ENCODE measurements at regions not wholly inside any gene's neighbourhood (a gene's known extent, or its start where the extent isn't known, plus 50 kb on each side); places are given as distances from the start of the nearest gene placed in this dataset.
"Not testable (repeated sequence)": the region's sequence is repeated elsewhere in the genome, so short reads cannot be mapped to it uniquely, and the experiment has no call there.

DNA sequence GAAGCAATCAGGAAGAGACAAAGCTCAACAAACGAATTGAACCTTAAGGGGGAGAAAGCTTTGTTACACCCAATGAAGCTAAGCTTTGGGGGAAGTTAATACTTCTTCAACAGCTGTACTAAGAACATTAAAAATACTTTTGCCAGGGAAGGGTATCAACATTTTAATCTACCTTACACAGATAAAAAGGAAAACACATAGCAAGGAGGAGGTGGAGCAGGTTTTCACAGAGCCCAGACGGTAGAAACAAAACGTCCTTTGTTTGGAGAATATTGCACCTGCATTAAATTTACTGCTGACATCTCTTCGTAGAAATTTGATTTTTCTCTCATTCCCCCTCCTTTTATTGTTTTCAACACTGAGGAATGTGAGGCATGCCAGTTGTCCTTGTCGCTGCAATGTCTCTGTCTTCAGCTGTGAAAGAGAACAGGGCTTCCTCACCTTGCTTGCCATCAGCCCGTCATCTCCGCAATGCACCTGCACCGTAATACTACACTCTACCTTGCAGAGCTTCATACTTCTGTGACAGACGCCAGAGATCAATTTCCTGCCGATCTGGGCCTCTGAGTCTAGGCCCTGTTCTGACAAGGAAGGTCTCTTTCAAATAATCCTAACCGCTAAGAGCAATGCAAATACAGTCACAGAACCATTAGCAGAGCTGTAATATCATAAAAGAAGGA, 270.8 kb downstream of the SPRY2 start:
- Histone ChIP-seq H3K9me3 (no peaks in the 10 kb centered on the region), H3K27ac (no peak overlapping the region), H3K4me1 (ENCODE audit: insufficient read depth) (no peaks in the 10 kb centered on the region), H3K4me3 (no peak overlapping the region), H3K36me3 (no peaks in the 10 kb centered on the region), H3K27me3 (peaks cover 3% of the 10 kb centered on the region)
- intact Hi-C loops (cut with DNase I), result no loop called here
- WGBS, 3 donors, result 60 to 70% (median 67%) methylated on average over 11 of the region's 11 CpGs
- DNase-seq, result no peak
- TF ChIP-seq POLR2A (IDR thresholded peaks at IDR 0.05) (no peak), EP300 (IDR thresholded peaks at IDR 0.05) (no peak)
- TF ChIP-seq, protein P1, sequence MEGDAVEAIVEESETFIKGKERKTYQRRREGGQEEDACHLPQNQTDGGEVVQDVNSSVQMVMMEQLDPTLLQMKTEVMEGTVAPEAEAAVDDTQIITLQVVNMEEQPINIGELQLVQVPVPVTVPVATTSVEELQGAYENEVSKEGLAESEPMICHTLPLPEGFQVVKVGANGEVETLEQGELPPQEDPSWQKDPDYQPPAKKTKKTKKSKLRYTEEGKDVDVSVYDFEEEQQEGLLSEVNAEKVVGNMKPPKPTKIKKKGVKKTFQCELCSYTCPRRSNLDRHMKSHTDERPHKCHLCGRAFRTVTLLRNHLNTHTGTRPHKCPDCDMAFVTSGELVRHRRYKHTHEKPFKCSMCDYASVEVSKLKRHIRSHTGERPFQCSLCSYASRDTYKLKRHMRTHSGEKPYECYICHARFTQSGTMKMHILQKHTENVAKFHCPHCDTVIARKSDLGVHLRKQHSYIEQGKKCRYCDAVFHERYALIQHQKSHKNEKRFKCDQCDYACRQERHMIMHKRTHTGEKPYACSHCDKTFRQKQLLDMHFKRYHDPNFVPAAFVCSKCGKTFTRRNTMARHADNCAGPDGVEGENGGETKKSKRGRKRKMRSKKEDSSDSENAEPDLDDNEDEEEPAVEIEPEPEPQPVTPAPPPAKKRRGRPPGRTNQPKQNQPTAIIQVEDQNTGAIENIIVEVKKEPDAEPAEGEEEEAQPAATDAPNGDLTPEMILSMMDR (IDR thresholded peaks at IDR 0.05), result no peak

DNA sequence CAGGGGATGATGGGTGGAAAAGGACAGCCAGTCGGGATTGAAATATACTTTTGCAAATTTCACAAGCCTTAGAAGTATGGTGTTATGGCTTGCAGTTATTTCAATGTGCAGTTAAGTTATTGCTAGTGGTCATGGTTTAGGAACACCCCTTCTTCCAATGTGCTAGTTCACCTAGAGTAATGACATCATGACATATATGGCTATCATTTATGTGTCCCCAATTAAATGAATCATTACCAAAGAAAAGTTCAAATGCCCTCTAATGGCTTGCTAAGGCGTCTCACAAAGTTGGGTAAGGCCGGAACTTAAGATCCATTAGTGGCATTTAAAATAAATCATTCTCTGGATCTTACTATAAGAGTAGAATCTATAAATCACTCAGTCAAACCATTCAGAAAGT, 271.6 kb downstream of the SPRY2 start:
- Histone ChIP-seq H3K4me3 (no peak overlapping the region), H3K4me1 (ENCODE audit: insufficient read depth) (no peaks in the 10 kb centered on the region), H3K27me3 (peaks cover 3% of the 10 kb centered on the region), H3K9me3 (no peaks in the 10 kb centered on the region), H3K27ac (no peak overlapping the region), H3K36me3 (no peaks in the 10 kb centered on the region)
- no peak for DNase-seq
- intact Hi-C loops (cut with DNase I), result no loop called here
- 91 to 94% (median 92%) methylated on average over 3 of the region's 3 CpGs for WGBS, 3 donors
- no peak for TF ChIP-seq POLR2A (IDR thresholded peaks at IDR 0.05)
- no peak for TF ChIP-seq EP300 (IDR thresholded peaks at IDR 0.05)
- TF ChIP-seq, protein P1 (IDR thresholded peaks at IDR 0.05), result no peak

DNA sequence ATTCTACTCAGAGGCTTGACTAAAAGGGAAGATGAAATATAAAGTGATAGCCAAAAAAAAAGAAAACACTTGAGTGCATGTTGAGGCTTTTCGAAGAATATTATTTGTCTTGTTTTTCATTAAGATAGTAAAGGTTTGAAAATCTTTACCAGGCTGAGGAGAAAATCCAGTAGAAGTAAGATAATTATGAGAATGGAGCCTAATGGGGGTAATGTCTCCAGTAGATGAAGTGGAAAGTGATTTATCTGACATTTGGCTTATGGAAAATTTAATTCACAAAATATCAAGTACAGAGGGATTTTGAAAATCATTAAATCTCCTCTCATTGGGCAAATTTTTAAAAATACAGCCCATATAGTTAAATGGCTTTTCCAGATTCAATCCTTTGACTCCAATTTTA, 274.9 kb downstream of the SPRY2 start:
- H3K4me1 ChIP-seq (ENCODE audit: insufficient read depth), result no peaks in the 10 kb centered on the region
- no peaks in the 10 kb centered on the region for H3K36me3 ChIP-seq
- no peaks in the 10 kb centered on the region for H3K9me3 ChIP-seq
- DNase-seq, result no peak
- intact Hi-C loops (cut with DNase I), result no loop called here
- H3K4me3 ChIP-seq, result no peak overlapping the region
- H3K27me3 ChIP-seq, result peaks cover 3% of the 10 kb centered on the region
- no peak for TF ChIP-seq POLR2A (IDR thresholded peaks at IDR 0.05)
- TF ChIP-seq, protein P1 (IDR thresholded peaks at IDR 0.05), result no peak
- TF ChIP-seq EP300 (IDR thresholded peaks at IDR 0.05), result no peak
- 0 to 57% (median 24%) methylated on average over 1 of the region's 1 CpG for WGBS, 3 donors
- H3K27ac ChIP-seq, result no peak overlapping the region

DNA sequence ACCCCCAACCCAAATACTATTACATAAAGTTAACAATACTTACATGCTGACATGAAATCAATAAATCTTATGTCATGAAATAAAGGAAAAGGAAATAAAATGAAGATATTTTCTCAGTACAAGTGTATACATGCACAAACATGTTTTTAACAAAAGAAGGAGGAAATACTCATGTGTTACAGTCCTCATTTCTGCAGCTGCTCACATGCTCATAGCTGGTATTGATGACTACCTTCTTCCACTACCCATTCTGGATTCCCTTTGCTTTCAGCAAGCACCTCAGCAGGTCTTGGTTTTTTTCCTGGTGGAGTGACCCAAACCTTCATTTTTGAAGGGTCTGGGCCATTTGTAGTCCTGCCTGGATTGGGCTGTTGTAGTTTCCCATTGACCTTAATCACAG, 278.5 kb downstream of the SPRY2 start:
- H3K36me3 ChIP-seq; H3K27ac ChIP-seq; H3K4me3 ChIP-seq; H3K9me3 ChIP-seq; intact Hi-C loops (cut with DNase I); DNase-seq; H3K27me3 ChIP-seq; H3K4me1 ChIP-seq (ENCODE audit: insufficient read depth): not testable (repeated sequence)

DNA sequence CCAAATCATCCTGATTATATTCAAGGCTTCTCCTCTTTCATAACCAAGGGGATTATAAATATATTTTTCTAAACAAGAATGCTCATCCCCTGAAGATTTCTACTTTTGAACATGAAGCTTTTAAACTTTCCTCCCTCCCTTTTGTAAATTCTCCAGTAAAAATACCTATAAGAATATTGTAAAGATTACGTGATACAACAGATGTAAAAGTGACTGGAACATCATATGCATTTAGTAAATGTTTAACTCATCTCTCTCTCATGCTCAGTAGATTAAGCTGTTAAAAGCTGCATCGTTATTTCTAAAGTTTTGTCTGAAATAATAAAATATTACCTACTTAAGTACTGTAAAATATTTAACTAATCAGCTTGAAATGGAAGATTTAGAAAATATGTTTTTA, 281.1 kb downstream of the SPRY2 start:
- Histone ChIP-seq H3K4me1 (ENCODE audit: insufficient read depth) (peaks cover 3% of the 10 kb centered on the region), H3K4me3 (no peak overlapping the region), H3K27ac (no peak overlapping the region), H3K36me3 (no peaks in the 10 kb centered on the region), H3K27me3 (no peaks in the 10 kb centered on the region), H3K9me3 (no peaks in the 10 kb centered on the region)
- DNase-seq, result no peak
- WGBS, 3 donors, result 85 to 95% (median 86%) methylated on average over 2 of the region's 2 CpGs
- intact Hi-C loops (cut with DNase I), result no loop called here
- TF ChIP-seq EP300 (IDR thresholded peaks at IDR 0.05) (no peak), POLR2A (IDR thresholded peaks at IDR 0.05) (no peak)
- TF ChIP-seq, protein P1 (IDR thresholded peaks at IDR 0.05), result no peak

Measured in ovary (tissue), 7 donors.